ENCODE measurements at regions not wholly inside any gene's neighbourhood (a gene's known extent, or its start where the extent isn't known, plus 50 kb on each side); places are given as distances from the start of the nearest gene placed in this dataset.

DNA sequence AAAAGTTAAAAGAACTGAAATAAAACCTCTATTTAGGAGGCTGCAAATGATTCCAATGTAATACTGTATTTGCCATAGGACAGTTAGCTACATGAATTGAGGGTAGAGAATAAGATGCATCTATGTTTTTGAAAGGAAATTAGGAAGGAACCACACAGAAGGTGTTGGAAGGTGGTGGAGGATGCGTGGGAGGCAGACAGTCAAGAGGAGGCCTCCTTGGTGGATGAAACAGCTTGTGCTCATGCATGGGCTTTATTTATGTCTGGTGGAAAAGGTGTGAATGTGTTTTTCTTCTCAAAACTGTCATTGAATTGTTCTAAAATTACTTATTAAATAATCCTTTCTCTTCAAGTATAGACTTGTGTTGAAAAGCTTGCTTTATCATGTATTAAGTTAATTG lies 314.4 kb upstream of the NPSR1 start:
- H3K23ac ChIP-seq (ENCODE audit: low read depth, low read length) = no peak overlapping the region
- no peak overlapping the region for H2AK9ac ChIP-seq (replicated peaks; ENCODE audit: low read depth, low read length, poor library complexity)
- WGBS, 2 experiments (ENCODE audit: extremely low coverage in 2 of 2, insufficient read length in 1 of 2) = no CpG with 5 or more reads among the region's 1 CpG
- H3K9me3 ChIP-seq (ENCODE audit: control insufficient read depth, insufficient read depth, low read length) = no peaks in the 10 kb centered on the region
- H3K4me1 ChIP-seq (ENCODE audit: control insufficient read depth, insufficient read depth, low read length) = no peaks in the 10 kb centered on the region; the same call in 1 of the 2 replicates
- H3K18ac ChIP-seq (ENCODE audit: low read depth, low read length) = no peak overlapping the region
- H3K4me3 ChIP-seq (ENCODE audit: insufficient read depth, low read depth, low read length) = no peak overlapping the region
- ChIA-PET CTCF (no interaction called here), POLR2A (ENCODE audit: unreplicated experiment) (no interaction called here)
- no peaks in the 10 kb centered on the region for H4K20me1 ChIP-seq (ENCODE audit: insufficient read depth, low read length)
- no peaks in the 10 kb centered on the region for H3K79me1 ChIP-seq (ENCODE audit: low read depth in 1 of 2, low read length in 2 of 2)
- no peak overlapping the region for H4K91ac ChIP-seq (ENCODE audit: insufficient read depth, low read depth, low read length)
- H2BK120ac ChIP-seq (ENCODE audit: low read depth, low read length) = no peak overlapping the region
- intact Hi-C loops (cut with micrococcal nuclease) = no loop called here
- no peak overlapping the region for H2BK15ac ChIP-seq (ENCODE audit: low read depth, low read length)
- dilution Hi-C loops (cut with HindIII; ENCODE audit: low sequenced_read_pairs, unreplicated experiment) = no loop called here
- H3K9me1 ChIP-seq (ENCODE audit: insufficient read depth, low read length) = no peaks in the 10 kb centered on the region
- H3K4me2 ChIP-seq (ENCODE audit: low read depth, low read length) = no peak overlapping the region
- ATAC-seq (ENCODE audit: low read depth) = no peak
- H3K27me3 ChIP-seq (ENCODE audit: control insufficient read depth, insufficient read depth, low read length) = no peaks in the 10 kb centered on the region; the same call in 1 of the 2 replicates
- DNase-seq = no peak
- H4K5ac ChIP-seq (ENCODE audit: low read depth, low read length) = no peak overlapping the region
- H3K9ac ChIP-seq (ENCODE audit: low read depth, low read length) = no peak overlapping the region
- no peaks in the 10 kb centered on the region for H3K36me3 ChIP-seq (ENCODE audit: control insufficient read depth, insufficient read depth, low read length)
- in situ Hi-C loops (cut with MboI; ENCODE audit: low sequenced_read_pairs) = no loop called here
- TF ChIP-seq MAFK (IDR thresholded peaks at IDR 0.05; ENCODE audit: low read depth, low read length) = no peak
- no peak for TF ChIP-seq MAZ (IDR thresholded peaks at IDR 0.05; ENCODE audit: borderline replicate concordance, low read depth, low read length)
- TF ChIP-seq POLR2A (IDR thresholded peaks at IDR 0.05; ENCODE audit: low read depth, low read length) = no peak
- no peak for TF ChIP-seq NFE2L2 (IDR thresholded peaks at IDR 0.05; ENCODE audit: low read depth, low read length)
- no peak for TF ChIP-seq BHLHE40 (IDR thresholded peaks at IDR 0.05; ENCODE audit: low read depth, low read length)
- TF ChIP-seq, protein P1, sequence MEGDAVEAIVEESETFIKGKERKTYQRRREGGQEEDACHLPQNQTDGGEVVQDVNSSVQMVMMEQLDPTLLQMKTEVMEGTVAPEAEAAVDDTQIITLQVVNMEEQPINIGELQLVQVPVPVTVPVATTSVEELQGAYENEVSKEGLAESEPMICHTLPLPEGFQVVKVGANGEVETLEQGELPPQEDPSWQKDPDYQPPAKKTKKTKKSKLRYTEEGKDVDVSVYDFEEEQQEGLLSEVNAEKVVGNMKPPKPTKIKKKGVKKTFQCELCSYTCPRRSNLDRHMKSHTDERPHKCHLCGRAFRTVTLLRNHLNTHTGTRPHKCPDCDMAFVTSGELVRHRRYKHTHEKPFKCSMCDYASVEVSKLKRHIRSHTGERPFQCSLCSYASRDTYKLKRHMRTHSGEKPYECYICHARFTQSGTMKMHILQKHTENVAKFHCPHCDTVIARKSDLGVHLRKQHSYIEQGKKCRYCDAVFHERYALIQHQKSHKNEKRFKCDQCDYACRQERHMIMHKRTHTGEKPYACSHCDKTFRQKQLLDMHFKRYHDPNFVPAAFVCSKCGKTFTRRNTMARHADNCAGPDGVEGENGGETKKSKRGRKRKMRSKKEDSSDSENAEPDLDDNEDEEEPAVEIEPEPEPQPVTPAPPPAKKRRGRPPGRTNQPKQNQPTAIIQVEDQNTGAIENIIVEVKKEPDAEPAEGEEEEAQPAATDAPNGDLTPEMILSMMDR (conservative IDR thresholded peaks at IDR 0.05; ENCODE audit: low read depth, low read length) = no peak
- no peak for TF ChIP-seq RFX5 (IDR thresholded peaks at IDR 0.05; ENCODE audit: low read depth, low read length)
- TF ChIP-seq CEBPB (IDR thresholded peaks at IDR 0.05; ENCODE audit: low read depth, low read length) = no peak
- TF ChIP-seq, protein P2, sequence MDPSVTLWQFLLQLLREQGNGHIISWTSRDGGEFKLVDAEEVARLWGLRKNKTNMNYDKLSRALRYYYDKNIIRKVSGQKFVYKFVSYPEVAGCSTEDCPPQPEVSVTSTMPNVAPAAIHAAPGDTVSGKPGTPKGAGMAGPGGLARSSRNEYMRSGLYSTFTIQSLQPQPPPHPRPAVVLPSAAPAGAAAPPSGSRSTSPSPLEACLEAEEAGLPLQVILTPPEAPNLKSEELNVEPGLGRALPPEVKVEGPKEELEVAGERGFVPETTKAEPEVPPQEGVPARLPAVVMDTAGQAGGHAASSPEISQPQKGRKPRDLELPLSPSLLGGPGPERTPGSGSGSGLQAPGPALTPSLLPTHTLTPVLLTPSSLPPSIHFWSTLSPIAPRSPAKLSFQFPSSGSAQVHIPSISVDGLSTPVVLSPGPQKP (IDR thresholded peaks at IDR 0.05; ENCODE audit: borderline replicate concordance, low read depth, low read length) = no peak
- H2AK5ac ChIP-seq (ENCODE audit: low read depth, low read length) = no peak overlapping the region
- no peak overlapping the region for H3K14ac ChIP-seq (replicated peaks; ENCODE audit: low read depth, low read length)
- no TSS peak for BruUV-seq (replicated peaks)
- no peak overlapping the region for H3K4ac ChIP-seq (ENCODE audit: low read depth, low read length)
- no peak overlapping the region for H2BK5ac ChIP-seq (ENCODE audit: low read depth, low read length, poor library complexity, severe bottlenecking)
- H2AFZ ChIP-seq (replicated peaks; ENCODE audit: low read length, poor library complexity) = no peak overlapping the region
- H3K56ac ChIP-seq (ENCODE audit: extremely low read depth, insufficient read depth, low read length) = no peak overlapping the region
- no peak overlapping the region for H2BK20ac ChIP-seq (ENCODE audit: low read depth, low read length)
- H3K27ac ChIP-seq (ENCODE audit: insufficient read depth, low read length) = no peak overlapping the region
- no peak overlapping the region for H4K8ac ChIP-seq (ENCODE audit: low read depth in 2 of 2, low read length in 2 of 2)

All from IMR-90 (cell line).